Left ventricle myocardium inferior (tissue), 1 donor: ENCODE measurements at regions not wholly inside any gene's neighbourhood (a gene's known extent, or its start where the extent isn't known, plus 50 kb on each side); places are given as distances from the start of the nearest gene placed in this dataset.
A peak's percentile ranks its signal among the peaks of the same experiment; 100 is the strongest.

ENCODE experiments used
- DNase-seq: peaks from one replicate; pipeline ENCODE4 v3.0.0-alpha.2; 2020
- H3K27ac ChIP-seq: fragments of 200-600 bp; replicated peaks from 2 replicates; pipeline ENCODE4 v1.8.0; 2021
- H3K27me3 ChIP-seq: fragments of 200-600 bp; 2 replicates; pipeline ENCODE4 v1.8.0; 2021; ENCODE audit warnings: low read depth
- H3K36me3 ChIP-seq: fragments of 200-600 bp; 2 replicates; pipeline ENCODE4 v1.8.0; 2021
- H3K4me1 ChIP-seq: fragments of 200-600 bp; 2 replicates; pipeline ENCODE4 v1.8.0; 2021
- H3K4me3 ChIP-seq: fragments of 200-600 bp; 2 replicates; pipeline ENCODE4 v1.8.0; 2021; ENCODE audit warnings: mild to moderate bottlenecking, moderate library complexity
- H3K9me3 ChIP-seq: fragments of 200-600 bp; replicated peaks from 2 replicates; pipeline ENCODE4 v1.8.0; 2021
- CTCF ChIP-seq: fragments of 200-600 bp; IDR thresholded peaks from 2 replicates; pipeline ENCODE4 v1.8.0; 2021; ENCODE audit warnings: antibody characterized with exemption, mild to moderate bottlenecking, borderline replicate concordance
- intact Hi-C: fragments of 100-400 bp; cut with micrococcal nuclease; formaldehyde crosslinking; loops from one replicate; pipeline ENCODE4 v1.11.0; 2022
- donor health status: DM: no; HTN: yes; CAD: no; lungs with severe emphysema.

DNA sequence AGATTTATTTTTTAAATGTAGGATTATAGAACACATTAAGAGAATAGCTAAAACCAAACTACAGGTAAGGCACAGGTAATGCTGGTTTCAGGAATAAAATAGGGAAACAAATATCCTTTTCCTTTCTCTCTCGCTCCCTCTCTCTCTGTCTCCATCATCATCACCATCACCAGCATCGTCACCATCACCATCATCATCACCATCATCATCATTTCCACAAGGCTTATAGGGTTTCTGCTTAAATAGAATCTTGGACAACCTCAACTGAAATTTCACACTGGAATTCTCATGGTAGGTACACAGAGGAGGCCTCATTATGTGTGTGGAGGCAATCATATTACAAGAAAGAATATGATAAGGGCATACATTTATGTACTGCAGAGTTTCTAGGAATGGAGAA, 823.6 kb downstream of the MAFB start:
- H3K4me3 ChIP-seq, result no peak overlapping the region
- DNase-seq, result no peak
- no peaks in the 10 kb centered on the region for H3K4me1 ChIP-seq
- intact Hi-C loops, result no loop called here
- H3K27ac ChIP-seq, result no peak overlapping the region
- no peaks in the 10 kb centered on the region for H3K9me3 ChIP-seq
- H3K36me3 ChIP-seq, result no peaks in the 10 kb centered on the region
- no peaks in the 10 kb centered on the region for H3K27me3 ChIP-seq
- TF ChIP-seq CTCF, result no peak

DNA sequence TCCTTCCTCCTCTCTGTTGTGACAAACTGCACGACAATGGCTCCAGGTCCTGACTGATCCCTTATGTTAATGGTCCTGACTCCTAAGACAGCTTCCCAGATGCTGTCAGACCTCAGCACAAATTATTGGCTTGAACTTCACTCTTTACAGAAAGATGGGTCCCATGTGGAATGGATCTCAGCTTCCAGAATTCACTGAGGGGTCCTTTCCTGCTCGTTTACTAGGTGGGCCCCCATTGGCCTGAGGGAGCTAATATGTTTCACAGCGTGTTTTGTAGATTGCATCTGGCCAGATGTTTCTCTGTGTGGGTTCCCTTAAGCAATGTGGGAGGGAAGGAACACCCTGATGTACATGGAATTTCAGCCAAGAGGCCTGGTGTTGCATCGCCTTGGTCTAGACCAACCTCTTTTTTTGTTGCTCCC, 826.6 kb downstream of the MAFB start:
- Histone ChIP-seq H3K27ac (peak overlapping the region; percentile 22), H3K4me1 (no peaks in the 10 kb centered on the region), H3K27me3 (no peaks in the 10 kb centered on the region), H3K9me3 (no peaks in the 10 kb centered on the region), H3K4me3 (no peak overlapping the region), H3K36me3 (no peaks in the 10 kb centered on the region)
- no peak for TF ChIP-seq CTCF
- DNase-seq, result no peak
- intact Hi-C loops, result no loop called here

GRCh38 chr20:39861381-39861780, 827.7 kb downstream of the MAFB start:
- Histone ChIP-seq H3K4me1 (no peaks in the 10 kb centered on the region), H3K27ac (no peak overlapping the region), H3K27me3 (no peaks in the 10 kb centered on the region), H3K4me3 (no peak overlapping the region), H3K36me3 (no peaks in the 10 kb centered on the region), H3K9me3 (no peaks in the 10 kb centered on the region)
- intact Hi-C loops, result no loop called here
- DNase-seq, result no peak
- TF ChIP-seq CTCF, result no peak

- Histone ChIP-seq H3K4me1 (no peaks in the 10 kb centered on the region), H3K9me3 (no peaks in the 10 kb centered on the region), H3K36me3 (no peaks in the 10 kb centered on the region), H3K27me3 (no peaks in the 10 kb centered on the region), H3K4me3 (no peak overlapping the region), H3K27ac (no peak overlapping the region)
- no peak for DNase-seq
- no peak for TF ChIP-seq CTCF
- intact Hi-C loops, result no loop called here
These were observed 831.2 kb downstream of the MAFB start for GRCh38 chr20:39857835-39858234.

GRCh38 chr20:39857187-39857586, 831.8 kb downstream of the MAFB start:
- TF ChIP-seq CTCF, result no peak
- Histone ChIP-seq H3K27me3 (no peaks in the 10 kb centered on the region), H3K27ac (no peak overlapping the region), H3K9me3 (no peaks in the 10 kb centered on the region), H3K4me1 (no peaks in the 10 kb centered on the region), H3K36me3 (no peaks in the 10 kb centered on the region), H3K4me3 (no peak overlapping the region)
- intact Hi-C loops, result no loop called here
- DNase-seq, result no peak

- Histone ChIP-seq H3K9me3 (no peaks in the 10 kb centered on the region), H3K27ac (no peak overlapping the region), H3K36me3 (no peaks in the 10 kb centered on the region), H3K4me1 (peaks cover 2% of the 10 kb centered on the region), H3K4me3 (no peak overlapping the region), H3K27me3 (no peaks in the 10 kb centered on the region)
- DNase-seq, result no peak
- intact Hi-C loops, result no loop called here
- TF ChIP-seq CTCF, result no peak
These were observed 833.2 kb downstream of the MAFB start for GRCh38 chr20:39855799-39856198.
